SIG-M5 (cell line): ENCODE measurements at regions not wholly inside any gene's neighbourhood (a gene's known extent, or its start where the extent isn't known, plus 50 kb on each side); places are given as distances from the start of the nearest gene placed in this dataset.

Source experiments
- DNase-seq: peaks from one replicate; lab custom pipeline; 2025; lab: John Stamatoyannopoulos, UW

GRCh38 chr3:22996920-22997571 lies 206.1 kb upstream of the UBE2E2 start:
- DNase-seq, result no peak

- DNase-seq, result no peak
Measured at GRCh38 chr3:23000371-23000770, 202.8 kb upstream of the UBE2E2 start.

- DNase-seq, result no peak
Measured at GRCh38 chr3:23002151-23002550, 201.0 kb upstream of the UBE2E2 start.

DNA sequence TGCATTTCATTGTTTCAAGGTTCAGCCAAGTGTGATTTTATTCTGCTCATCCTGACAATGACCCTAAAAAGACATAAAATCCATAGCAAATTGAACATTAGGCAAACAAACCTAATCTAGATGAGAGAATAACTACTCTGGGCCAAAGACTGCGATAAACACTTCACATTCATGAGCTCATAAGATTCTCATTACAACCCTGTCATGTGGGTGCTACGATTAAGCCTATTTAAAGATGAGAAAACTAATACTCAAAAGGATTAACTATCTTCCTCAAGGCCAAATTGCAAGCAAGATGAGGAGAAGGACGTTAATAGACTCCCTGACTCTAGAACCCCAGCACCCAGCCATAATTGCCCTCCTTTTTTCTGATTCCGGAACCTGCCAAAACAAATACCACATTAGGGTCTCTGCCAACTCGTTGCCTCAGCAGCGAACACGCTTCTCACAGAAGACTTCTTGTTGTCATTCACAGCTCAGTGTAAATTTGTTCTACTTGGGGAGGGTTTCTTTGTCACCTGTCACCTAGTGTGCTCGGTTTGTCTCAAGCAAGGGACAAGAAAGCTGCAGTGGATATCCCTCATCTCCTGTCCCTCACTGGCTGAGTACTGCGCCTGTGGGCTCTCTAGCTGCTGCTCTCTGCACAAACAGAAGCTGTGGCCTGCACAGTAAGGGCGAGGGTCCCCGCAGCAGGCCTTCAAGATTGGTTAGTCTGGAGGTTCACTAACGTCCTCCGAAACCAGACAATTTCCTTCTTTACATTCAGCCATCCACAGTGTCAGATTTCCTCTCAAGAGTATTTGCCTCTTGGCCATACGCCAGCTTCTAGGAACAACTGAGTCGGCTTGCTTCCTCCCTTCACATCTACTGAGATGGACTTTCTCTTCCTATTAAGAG lies 200.0 kb upstream of the UBE2E2 start:
- DNase-seq, result no peak

GRCh38 chr3:23003733-23004046 lies 199.4 kb upstream of the UBE2E2 start:
- no peak for DNase-seq

DNA sequence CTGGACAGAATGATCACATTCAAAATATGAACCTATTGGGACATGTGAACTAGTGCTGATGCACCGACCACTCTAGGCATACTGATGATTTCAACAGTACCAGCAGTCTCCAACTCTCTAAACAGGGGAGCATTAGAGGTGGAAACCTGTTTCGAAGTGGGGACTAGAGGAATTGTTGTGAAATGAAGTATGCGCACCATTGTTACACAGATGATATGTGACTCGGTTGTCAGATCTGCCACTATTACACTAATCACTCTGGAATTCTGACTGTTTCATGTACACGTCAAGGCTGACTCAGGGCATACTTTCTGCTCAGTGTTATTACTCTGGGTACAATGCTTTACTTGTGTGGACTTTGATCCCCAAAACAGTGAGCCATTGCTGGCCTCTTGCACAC lies 198.2 kb upstream of the UBE2E2 start:
- no peak for DNase-seq

- DNase-seq, result no peak
Measured at GRCh38 chr3:23017801-23018200, 185.3 kb upstream of the UBE2E2 start.

DNA sequence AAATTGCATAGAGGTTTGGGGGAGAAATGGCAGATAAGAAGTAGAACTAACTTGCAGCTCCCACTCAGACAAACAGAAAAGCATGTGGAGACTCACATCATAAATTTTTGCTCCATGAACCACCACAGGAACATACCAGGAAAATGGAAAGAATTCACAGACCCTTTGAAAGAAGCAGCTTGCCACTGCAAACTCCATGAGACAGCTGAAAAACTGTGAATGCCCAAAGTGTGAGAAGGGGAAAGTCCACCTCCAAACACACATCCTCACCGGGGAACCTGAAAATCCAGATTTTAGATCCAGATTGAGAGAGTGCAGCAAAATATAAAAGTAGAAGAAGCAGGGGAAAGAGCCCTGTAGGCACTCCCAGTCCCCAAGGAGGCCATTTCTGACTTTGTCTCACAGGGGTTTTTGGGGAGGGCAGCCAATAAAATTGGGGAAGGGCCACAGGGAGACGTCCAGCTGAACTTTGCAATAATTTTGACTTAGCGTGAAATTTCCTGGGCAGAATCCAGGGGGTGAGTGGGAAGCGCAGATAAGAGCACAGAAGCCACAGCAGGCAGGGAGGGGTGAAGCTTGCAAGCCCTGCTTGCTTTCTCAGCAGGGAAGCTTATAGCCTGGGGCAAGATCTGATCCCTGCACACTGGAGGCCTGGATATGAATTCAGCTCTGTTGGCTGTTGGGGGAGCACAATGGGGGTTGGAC lies 183.4 kb upstream of the UBE2E2 start:
- DNase-seq, result no peak

DNA sequence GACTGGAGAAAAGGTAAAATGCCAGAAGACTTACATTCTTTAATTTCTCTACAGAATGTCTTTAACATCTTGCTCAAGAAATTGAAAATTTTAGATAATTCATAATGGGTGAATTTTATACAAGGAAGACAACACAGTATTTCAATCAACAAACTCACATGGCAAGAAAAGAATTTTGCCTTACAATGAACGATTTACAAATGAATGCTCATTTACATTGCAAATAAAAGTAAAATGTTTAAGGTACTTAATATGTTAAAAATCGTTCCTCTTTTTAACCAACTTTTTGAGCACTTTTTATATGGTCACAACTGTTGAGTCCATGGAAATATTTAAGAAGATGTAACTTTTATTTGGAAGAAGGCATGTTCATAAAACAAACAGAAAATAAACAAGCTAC lies 174.8 kb upstream of the UBE2E2 start:
- no peak for DNase-seq

GRCh38 chr3:23029001-23029400 lies 174.1 kb upstream of the UBE2E2 start:
- no peak for DNase-seq

- no peak for DNase-seq
Measured at GRCh38 chr3:23035927-23036640, 167.0 kb upstream of the UBE2E2 start.

DNA sequence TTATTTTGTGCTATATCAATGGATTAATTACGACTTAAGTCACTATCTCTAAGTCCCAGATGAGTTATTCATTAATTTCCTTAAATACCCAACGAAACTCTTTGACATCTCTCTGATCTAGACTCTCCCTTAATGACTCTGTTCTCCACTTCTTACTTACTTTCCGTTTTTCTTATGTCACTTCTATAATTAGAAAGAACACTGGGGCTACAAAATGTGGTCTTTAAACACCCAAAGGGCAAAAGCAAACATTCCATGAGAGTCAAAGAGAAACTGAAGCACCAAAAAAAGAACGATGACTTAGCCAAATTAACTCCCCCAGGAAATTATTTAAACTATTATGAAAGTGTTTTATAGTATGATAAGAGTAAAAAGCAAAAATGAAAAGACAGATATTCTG lies 166.4 kb upstream of the UBE2E2 start:
- DNase-seq, result no peak

GRCh38 chr3:23038471-23038870 lies 164.7 kb upstream of the UBE2E2 start:
- DNase-seq, result no peak

- DNase-seq, result no peak
Measured at GRCh38 chr3:23041918-23042696, 161.0 kb upstream of the UBE2E2 start.

DNA sequence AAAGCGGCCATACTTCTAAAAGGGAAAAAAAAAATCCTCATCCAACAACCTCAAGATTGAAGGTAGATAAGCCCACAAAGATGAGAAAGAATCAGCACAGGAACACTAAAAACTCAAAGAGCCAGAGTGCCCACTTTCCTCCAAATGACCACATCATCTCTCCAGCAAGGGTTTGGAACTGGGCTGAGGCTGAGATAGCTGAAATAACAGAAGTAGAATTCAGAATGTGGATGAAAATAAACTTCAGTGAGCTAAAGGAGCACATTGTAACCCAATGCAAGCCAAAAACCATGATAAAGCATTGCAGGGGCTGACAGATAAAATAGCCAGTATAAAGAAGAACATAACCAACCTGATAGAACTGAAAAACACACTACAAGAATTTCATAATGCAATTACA lies 158.7 kb upstream of the UBE2E2 start:
- no peak for DNase-seq

DNA sequence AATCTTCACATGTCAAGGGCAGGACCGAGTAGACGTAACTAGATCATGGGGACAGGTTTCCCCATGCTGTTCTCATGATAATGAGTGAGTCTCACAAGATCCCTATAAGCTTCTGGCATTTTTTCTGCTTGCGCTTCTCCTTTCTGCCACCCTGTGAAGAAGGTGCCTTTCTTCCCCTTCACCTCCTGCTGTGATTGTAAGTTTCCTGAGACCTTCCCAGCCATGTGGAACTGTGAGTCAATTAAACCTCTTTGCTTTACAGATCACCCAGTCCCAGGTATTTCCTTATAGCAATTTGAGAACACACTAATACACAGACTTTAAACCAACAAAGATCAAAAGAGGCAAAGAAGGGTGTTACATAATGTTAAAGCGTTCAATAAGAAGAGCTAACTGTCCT lies 156.6 kb upstream of the UBE2E2 start:
- DNase-seq, result no peak

DNA sequence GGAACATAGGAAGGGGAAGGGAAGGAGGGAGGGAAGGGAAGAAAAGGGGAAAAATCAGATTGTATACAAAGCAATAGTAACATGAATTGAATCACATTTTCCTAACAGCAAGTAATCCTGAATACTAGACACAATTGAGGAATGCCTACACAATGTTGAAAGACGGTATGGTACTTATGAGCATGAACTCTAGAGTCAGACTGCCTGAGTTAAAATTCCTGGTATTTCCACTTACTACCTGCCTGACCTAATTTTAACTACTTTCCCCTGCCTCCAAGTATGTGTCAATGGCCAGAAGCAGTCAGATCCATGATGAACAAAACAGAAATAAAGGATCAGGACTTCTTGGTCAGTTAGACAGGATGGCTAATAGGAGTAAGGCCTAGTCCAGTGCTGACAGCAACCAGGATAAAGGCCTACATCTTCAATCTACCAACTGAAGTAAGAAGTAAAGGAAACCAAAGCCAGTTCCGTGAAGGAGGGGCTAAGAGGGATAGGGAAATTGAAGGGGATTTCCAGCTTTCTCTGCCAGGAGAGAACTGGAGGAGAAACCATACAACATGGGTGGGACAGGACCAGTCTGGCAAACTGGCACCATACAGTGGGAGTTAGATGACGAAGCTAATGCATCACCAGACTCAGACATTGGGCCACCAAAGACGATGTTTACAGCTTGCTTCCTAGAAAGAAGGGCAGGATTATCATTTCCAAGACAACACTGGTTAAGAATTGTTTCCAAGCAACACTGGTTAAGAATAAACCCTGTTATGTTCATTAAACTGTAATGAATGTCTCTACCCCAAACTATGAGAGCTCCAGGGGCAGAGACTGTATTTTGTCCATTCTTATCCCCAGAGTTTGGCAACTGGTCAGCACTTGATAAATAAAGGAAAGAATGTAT lies 151.6 kb upstream of the UBE2E2 start:
- DNase-seq, result no peak

GRCh38 chr3:23052208-23052607 lies 150.9 kb upstream of the UBE2E2 start:
- no peak for DNase-seq

- no peak for DNase-seq
Measured at GRCh38 chr3:23052620-23053019, 150.5 kb upstream of the UBE2E2 start.

DNA sequence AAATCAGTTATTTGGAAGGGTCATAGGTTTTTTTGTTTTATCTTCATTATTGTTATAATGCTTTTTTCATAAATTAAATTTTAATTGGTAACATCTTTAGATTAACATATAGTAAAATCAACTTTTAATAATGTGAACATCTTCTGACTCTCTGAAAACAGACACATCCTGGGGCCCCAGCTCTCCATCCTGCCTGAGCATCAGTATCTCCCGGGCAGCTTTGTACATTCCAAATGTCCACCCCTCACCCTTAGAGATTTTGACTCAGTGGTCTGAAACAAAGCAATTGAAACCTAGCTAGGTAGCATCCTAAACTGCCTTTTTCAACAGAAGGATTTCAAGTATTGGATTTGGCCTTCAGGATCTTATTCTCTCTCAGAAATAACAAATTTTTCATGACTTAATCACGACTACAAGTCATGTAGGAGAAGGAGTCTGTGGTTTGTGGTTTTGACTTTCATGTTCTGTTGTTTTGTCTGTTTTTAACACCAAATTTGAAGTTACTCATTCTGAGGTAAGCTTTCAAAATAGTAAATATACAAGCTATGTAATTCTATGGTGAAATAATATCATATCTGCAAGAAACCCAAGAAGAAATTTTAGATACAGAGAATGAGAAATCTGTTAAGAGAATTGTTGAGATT lies 147.3 kb upstream of the UBE2E2 start:
- DNase-seq, result no peak
